IMR-90 (cell line): ENCODE measurements at regions not wholly inside any gene's neighbourhood (a gene's known extent, or its start where the extent isn't known, plus 50 kb on each side); places are given as distances from the start of the nearest gene placed in this dataset.

ENCODE experiments used
- ATAC-seq: fragments of 200-7000 bp; cut with Tn5 transposase; 2 replicates; pipeline ENCODE4 v1.9.1; 2020; ENCODE audit warnings: low read depth, mild to moderate bottlenecking, moderate library complexity
- BruUV-seq: library from RNA; stranded (reverse); fragments of 400-500 nt; replicated peaks from 2 replicates; lab custom pipeline; 2021; lab: Mats Ljungman, UMichigan
- CTCF ChIA-PET: fragments of 300-600 bp; formaldehyde crosslinking; extraction: SDS; loops from one replicate; lab custom pipeline; 2021; ENCODE audit warnings: antibody characterized with exemption; lab: Yijun Ruan, JAX
- POLR2A ChIA-PET: fragments of 300-600 bp; sonication (Branson Sonifier 250); formaldehyde crosslinking; loops from one replicate; lab custom pipeline; 2022; ENCODE audit warnings: antibody characterized with exemption; ENCODE audit not compliant: unreplicated experiment; lab: Charles Lee
- DNase-seq: peaks from one replicate; pipeline ENCODE4 v3.0.0; 2013
- H2AFZ ChIP-seq: replicated peaks from 2 replicates; pipeline ENCODE3; 2013; ENCODE audit warnings: low read length, mild to moderate bottlenecking; ENCODE audit not compliant: poor library complexity
- H2AK5ac ChIP-seq: 2 replicates; pipeline ENCODE4 v1.6.1; 2013; ENCODE audit warnings: low read depth, low read length, inconsistent platforms
- H2AK9ac ChIP-seq: replicated peaks from 2 replicates; pipeline ENCODE3; 2013; ENCODE audit warnings: mild to moderate bottlenecking, low read depth, low read length, moderate library complexity; ENCODE audit not compliant: poor library complexity
- H2BK120ac ChIP-seq: 2 replicates; pipeline ENCODE4 v1.6.1; 2013; ENCODE audit warnings: low read depth, low read length, inconsistent platforms
- H2BK15ac ChIP-seq: 3 replicates; pipeline ENCODE4 v1.6.1; 2013; ENCODE audit warnings: low read depth, low read length, inconsistent platforms
- H2BK20ac ChIP-seq: 2 replicates; pipeline ENCODE4 v1.6.1; 2013; ENCODE audit warnings: low read depth, mild to moderate bottlenecking, inconsistent platforms, low read length, moderate library complexity
- H2BK5ac ChIP-seq: 2 replicates; pipeline ENCODE4 v1.6.1; 2013; ENCODE audit warnings: mild to moderate bottlenecking, low read depth, low read length, inconsistent platforms; ENCODE audit not compliant: poor library complexity, severe bottlenecking
- H3K14ac ChIP-seq: replicated peaks from 2 replicates; pipeline ENCODE4 v1.6.1; 2013; ENCODE audit warnings: low read depth, low read length, inconsistent platforms
- H3K18ac ChIP-seq: 2 replicates; pipeline ENCODE4 v1.6.1; 2013; ENCODE audit warnings: low read depth, low read length, control low read depth
- H3K23ac ChIP-seq: 2 replicates; pipeline ENCODE4 v1.6.1; 2013; ENCODE audit warnings: low read depth, low read length, inconsistent platforms
- H3K27ac ChIP-seq: 2 replicates; pipeline ENCODE4 v1.5.1; 2013; ENCODE audit warnings: mild to moderate bottlenecking, control low read depth, low read length; ENCODE audit not compliant: insufficient read depth
- H3K27me3 ChIP-seq: 2 replicates; pipeline ENCODE4 v1.6.1; 2013; ENCODE audit warnings: low read length; ENCODE audit not compliant: control insufficient read depth, insufficient read depth
- H3K36me3 ChIP-seq: 2 replicates; pipeline ENCODE4 v1.6.1; 2013; ENCODE audit warnings: low read length, mixed read lengths; ENCODE audit not compliant: control insufficient read depth, insufficient read depth
- H3K4ac ChIP-seq: 2 replicates; pipeline ENCODE4 v1.6.1; 2013; ENCODE audit warnings: low read depth, low read length, inconsistent platforms
- H3K4me1 ChIP-seq: 2 replicates; pipeline ENCODE4 v1.6.1; 2013; ENCODE audit warnings: low read length, mixed read lengths; ENCODE audit not compliant: control insufficient read depth, insufficient read depth
- H3K4me2 ChIP-seq: 2 replicates; pipeline ENCODE4 v1.6.1; 2013; ENCODE audit warnings: low read depth, mild to moderate bottlenecking, control low read depth, low read length, moderate library complexity
- H3K4me3 ChIP-seq: 2 replicates; pipeline ENCODE4 v1.5.1; 2013; ENCODE audit warnings: low read depth, mild to moderate bottlenecking, control low read depth, low read length, moderate library complexity; ENCODE audit not compliant: insufficient read depth
- H3K56ac ChIP-seq: 2 replicates; pipeline ENCODE4 v1.6.1; 2013; ENCODE audit warnings: low read length, inconsistent platforms; ENCODE audit not compliant: insufficient read depth; ENCODE audit errors: extremely low read depth
- H3K79me1 ChIP-seq, 2 experiments: 2 replicates each; pipeline ENCODE4 v1.6.1; 2013; ENCODE audit warnings: low read length in 2 of 2, inconsistent platforms in 1 of 2, low read depth in 1 of 2
- H3K9ac ChIP-seq: 2 replicates; pipeline ENCODE4 v1.6.1; 2013; ENCODE audit warnings: low read depth, low read length, control low read depth
- H3K9me1 ChIP-seq: 2 replicates; pipeline ENCODE4 v1.6.1; 2013; ENCODE audit warnings: low read length, inconsistent platforms; ENCODE audit not compliant: insufficient read depth
- H3K9me3 ChIP-seq: 2 replicates; pipeline ENCODE4 v1.6.1; 2013; ENCODE audit warnings: low read length; ENCODE audit not compliant: control insufficient read depth, insufficient read depth
- H4K20me1 ChIP-seq: 2 replicates; pipeline ENCODE4 v1.6.1; 2013; ENCODE audit warnings: low read length, inconsistent platforms; ENCODE audit not compliant: insufficient read depth
- H4K5ac ChIP-seq: 2 replicates; pipeline ENCODE4 v1.6.1; 2013; ENCODE audit warnings: mild to moderate bottlenecking, low read depth, low read length, control low read depth
- H4K8ac ChIP-seq, 2 experiments: 2 replicates each; pipeline ENCODE4 v1.6.1; 2013; ENCODE audit warnings: low read depth in 2 of 2, low read length in 2 of 2, control low read depth in 1 of 2, inconsistent platforms in 1 of 2
- H4K91ac ChIP-seq: 2 replicates; pipeline ENCODE4 v1.6.1; 2013; ENCODE audit warnings: low read depth, low read length, inconsistent platforms; ENCODE audit not compliant: insufficient read depth
- CEBPB ChIP-seq: IDR thresholded peaks from 2 replicates; pipeline ENCODE4 v1.6.1; 2012; ENCODE audit warnings: low read depth, low read length, improper control_type of control experiment
- CHD1 ChIP-seq: IDR thresholded peaks from 2 replicates; pipeline ENCODE4 v1.6.1; 2012; ENCODE audit warnings: low read depth, low read length, improper control_type of control experiment
- MAFK ChIP-seq: IDR thresholded peaks from 2 replicates; pipeline ENCODE4 v1.6.1; 2012; ENCODE audit warnings: low read depth, low read length, improper control_type of control experiment
- MAZ ChIP-seq: IDR thresholded peaks from 2 replicates; pipeline ENCODE4 v1.6.1; 2012; ENCODE audit warnings: low read depth, mild to moderate bottlenecking, low read length, improper control_type of control experiment, moderate library complexity, borderline replicate concordance
- NFE2L2 ChIP-seq: fragments of 150-350 bp; IDR thresholded peaks from 2 replicates; pipeline ENCODE4 v1.6.1; 2016; ENCODE audit warnings: low read depth, mild to moderate bottlenecking, low read length
- POLR2A ChIP-seq: IDR thresholded peaks from 2 replicates; pipeline ENCODE4 v1.6.1; 2012; ENCODE audit warnings: mild to moderate bottlenecking, low read depth, low read length
- SMC3 ChIP-seq: fragments of 150-350 bp; IDR thresholded peaks from 2 replicates; pipeline ENCODE4 v1.6.1; 2016; ENCODE audit warnings: low read depth, mild to moderate bottlenecking, antibody characterized with exemption, low read length, moderate library complexity
- USF2 ChIP-seq: fragments of 150-350 bp; IDR thresholded peaks from 2 replicates; pipeline ENCODE4 v1.6.1; 2017; ENCODE audit warnings: mild to moderate bottlenecking, antibody characterized with exemption, low read length, low read depth
- WGBS, 2 experiments: methylation state at CpG; one replicate each; pipeline versions ENCODE4 v1.1.5 to v1.1.7; 2013; ENCODE audit warnings: missing lambda C conversion rate in 2 of 2; ENCODE audit not compliant: insufficient read length in 1 of 2; ENCODE audit errors: extremely low coverage in 2 of 2; 5-methylcytosine and 5-hydroxymethylcytosine counted together
- dilution Hi-C: fragments of 300-500 bp; cut with HindIII; formaldehyde crosslinking; loops from one replicate; pipeline ENCODE4 v1.14.3; 2018; ENCODE audit warnings: low sequenced_read_pairs; ENCODE audit not compliant: unreplicated experiment
- in situ Hi-C: fragments of 300-500 bp; cut with MboI; formaldehyde crosslinking; loops from 3 replicates; pipeline ENCODE4 v1.14.3; 2019; ENCODE audit warnings: low sequenced_read_pairs, inconsistent platforms, mixed read lengths
- intact Hi-C: fragments of 100-400 bp; cut with micrococcal nuclease; formaldehyde crosslinking; loops from 2 replicates; pipeline ENCODE4 v1.10.0; 2022

GRCh38 chr6:103154779-103155572 is 1704.7 kb downstream of the HACE1 start:
- no peak for TF ChIP-seq NFE2L2
- no peak for TF ChIP-seq POLR2A
- no peak for TF ChIP-seq MAZ
- TF ChIP-seq SMC3, result no peak
- TF ChIP-seq MAFK, result no peak
- no peak for TF ChIP-seq USF2
- TF ChIP-seq CHD1, result no peak
- TF ChIP-seq CEBPB, result no peak
- Histone ChIP-seq H3K14ac (no peak overlapping the region), H3K4ac (no peak overlapping the region), H3K27ac (no peak overlapping the region), H3K27me3 (no peaks in the 10 kb centered on the region), H3K9me1 (no peaks in the 10 kb centered on the region), H2AFZ (no peak overlapping the region), H4K20me1 (no peaks in the 10 kb centered on the region), H3K56ac (no peak overlapping the region), H2BK20ac (no peak overlapping the region), H3K36me3 (no peaks in the 10 kb centered on the region), H2BK5ac (no peak overlapping the region), H3K79me1 (no peaks in the 10 kb centered on the region), H3K18ac (no peak overlapping the region), H4K91ac (no peak overlapping the region), H3K4me1 (no peaks in the 10 kb centered on the region), H3K9ac (no peak overlapping the region), H4K5ac (no peak overlapping the region), H2BK15ac (no peak overlapping the region), H2AK5ac (no peak overlapping the region), H2BK120ac (no peak overlapping the region), H3K9me3 (peaks cover 4% of the 10 kb centered on the region; the same call in 1 of the 2 replicates), H4K8ac (no peak overlapping the region), H3K4me3 (no peak overlapping the region), H2AK9ac (no peak overlapping the region), H3K23ac (no peak overlapping the region), H3K4me2 (no peak overlapping the region)
- ChIA-PET CTCF (no interaction called here), POLR2A (no interaction called here)
- no peak for DNase-seq
- in situ Hi-C loops (no loop called here), dilution Hi-C loops (no loop called here), intact Hi-C loops (no loop called here)
- no TSS peak for BruUV-seq
- WGBS, 2 experiments, result no CpG with 5 or more reads among the region's 4 CpGs
- ATAC-seq, result no peak
